ENCODE measurements at regions not wholly inside any gene's neighbourhood (a gene's known extent, or its start where the extent isn't known, plus 50 kb on each side); places are given as distances from the start of the nearest gene placed in this dataset.
"Not testable (repeated sequence)": the region's sequence is repeated elsewhere in the genome, so short reads cannot be mapped to it uniquely, and the experiment has no call there.

GRCh38 chr20:5453316-5453715, 136.6 kb upstream of the PROKR2 start:
- not testable (repeated sequence) for DNase-seq (ENCODE audit: low spot score)

GRCh38 chr20:5452691-5453090, 135.9 kb upstream of the PROKR2 start:
- not testable (repeated sequence) for DNase-seq (ENCODE audit: low spot score)

GRCh38 chr20:5452286-5452685, 135.5 kb upstream of the PROKR2 start:
- DNase-seq (ENCODE audit: low spot score): not testable (repeated sequence)

DNA sequence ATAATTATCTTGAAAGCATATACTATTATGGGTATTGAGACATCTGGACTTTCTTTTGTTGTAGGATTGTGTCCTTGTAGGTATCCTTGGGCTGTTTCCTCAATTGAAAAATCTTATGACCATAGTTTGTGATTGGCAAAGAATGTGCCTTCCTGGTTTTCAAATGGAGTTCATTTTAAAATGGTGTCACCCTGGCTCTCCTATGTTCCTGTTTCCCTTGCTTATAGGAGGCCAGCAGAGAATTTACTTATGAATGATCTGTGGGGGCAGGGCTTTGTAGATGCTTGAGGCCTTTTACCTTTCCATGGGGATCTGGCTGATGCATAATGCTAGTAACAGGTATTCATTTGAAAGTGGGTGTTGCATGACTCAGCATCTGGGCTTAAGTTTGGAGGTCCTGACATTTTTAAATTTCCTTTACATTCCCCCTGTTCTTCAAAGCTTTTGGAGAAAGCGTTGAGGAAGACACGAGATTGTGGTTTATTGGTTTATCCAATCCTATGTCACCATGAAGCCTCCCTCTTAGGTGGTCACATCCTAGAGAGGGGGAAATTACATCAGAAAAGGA, 135.0 kb upstream of the PROKR2 start:
- DNase-seq (ENCODE audit: low spot score): no peak

GRCh38 chr20:5448449-5449118, 131.8 kb upstream of the PROKR2 start:
- peak; percentile 52 for DNase-seq (ENCODE audit: low spot score)

GRCh38 chr20:5447188-5447587, 130.4 kb upstream of the PROKR2 start:
- DNase-seq (ENCODE audit: low spot score): no peak

GRCh38 chr20:5445611-5446010, 128.9 kb upstream of the PROKR2 start:
- DNase-seq (ENCODE audit: low spot score): no peak

- no peak for DNase-seq (ENCODE audit: low spot score)
Observed at GRCh38 chr20:5442101-5442500, 125.3 kb upstream of the PROKR2 start.

GRCh38 chr20:5434116-5434515, 117.4 kb upstream of the PROKR2 start:
- DNase-seq (ENCODE audit: low spot score): no peak

DNA sequence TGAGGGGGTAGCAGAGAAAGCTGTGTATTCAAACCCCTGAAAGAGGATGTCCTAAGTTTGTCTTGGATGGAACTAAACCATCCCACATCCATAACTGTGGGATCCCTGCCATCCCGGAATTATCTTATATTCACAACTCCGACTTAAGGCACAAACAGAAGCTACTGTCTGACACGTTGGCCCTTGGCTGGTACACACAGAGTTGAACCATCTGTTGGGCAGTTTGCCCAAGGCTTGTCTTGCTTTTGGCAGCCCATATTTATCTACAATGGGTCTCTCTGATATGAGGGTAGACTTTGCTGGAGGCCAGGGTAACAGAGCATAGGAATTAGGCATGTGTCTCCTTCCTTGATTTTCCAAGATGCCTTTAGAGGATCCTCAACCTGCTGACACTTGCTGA, 116.6 kb upstream of the PROKR2 start:
- DNase-seq (ENCODE audit: low spot score): no peak

- DNase-seq (ENCODE audit: low spot score): no peak
Observed at GRCh38 chr20:5432030-5432429, 115.3 kb upstream of the PROKR2 start.

DNA sequence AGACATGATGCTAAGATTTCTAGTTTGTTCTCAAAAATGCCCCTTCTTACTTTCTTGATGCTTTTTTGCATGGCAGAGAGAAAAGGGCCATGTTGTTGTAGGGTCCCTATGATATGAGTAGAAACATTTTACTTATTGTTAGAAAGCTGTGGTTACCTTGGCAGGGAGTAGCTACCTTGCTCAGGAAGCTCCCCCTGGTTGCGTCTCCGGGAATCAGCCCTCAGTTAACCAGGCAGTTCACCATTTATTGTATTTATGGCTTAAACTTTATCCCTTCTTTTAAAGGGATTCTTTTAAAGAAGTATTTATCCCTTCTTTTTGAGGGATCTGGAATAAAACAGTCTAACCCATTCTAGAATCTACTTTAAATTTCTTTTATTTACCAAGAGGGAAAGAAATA, 113.9 kb upstream of the PROKR2 start:
- DNase-seq (ENCODE audit: low spot score): no peak

- no peak for DNase-seq (ENCODE audit: low spot score)
Observed at GRCh38 chr20:5426026-5426425, 109.3 kb upstream of the PROKR2 start.

DNA sequence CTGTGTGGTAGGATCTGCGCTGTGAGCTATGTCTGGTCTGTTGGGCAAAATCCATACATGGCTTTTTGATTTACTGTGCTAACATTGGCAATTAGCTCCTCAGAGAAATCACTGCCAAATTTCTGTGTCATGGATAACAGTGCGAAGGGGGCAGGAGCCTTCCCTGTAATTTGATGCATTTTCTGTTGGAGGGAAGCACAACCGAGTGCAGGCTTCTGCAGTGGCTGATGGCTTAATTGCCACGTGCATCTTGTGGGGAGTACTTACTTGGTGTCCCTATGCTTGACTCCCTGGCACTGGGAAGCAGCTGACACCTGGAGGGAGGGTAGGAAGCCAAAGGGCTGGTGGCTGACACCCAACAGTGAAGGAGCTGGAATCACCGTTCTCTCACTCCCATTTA, 99.3 kb upstream of the PROKR2 start:
- DNase-seq (ENCODE audit: low spot score): no peak

- no peak for DNase-seq (ENCODE audit: low spot score)
Observed at GRCh38 chr20:5413394-5413793, 96.6 kb upstream of the PROKR2 start.

- no peak for DNase-seq (ENCODE audit: low spot score)
Observed at GRCh38 chr20:5410470-5410869, 93.7 kb upstream of the PROKR2 start.

- peak; percentile 24 for DNase-seq (ENCODE audit: low spot score)
Observed at GRCh38 chr20:5402903-5403531, 86.3 kb upstream of the PROKR2 start.

GRCh38 chr20:5401277-5401875, 84.6 kb upstream of the PROKR2 start:
- DNase-seq (ENCODE audit: low spot score): no peak

DNA sequence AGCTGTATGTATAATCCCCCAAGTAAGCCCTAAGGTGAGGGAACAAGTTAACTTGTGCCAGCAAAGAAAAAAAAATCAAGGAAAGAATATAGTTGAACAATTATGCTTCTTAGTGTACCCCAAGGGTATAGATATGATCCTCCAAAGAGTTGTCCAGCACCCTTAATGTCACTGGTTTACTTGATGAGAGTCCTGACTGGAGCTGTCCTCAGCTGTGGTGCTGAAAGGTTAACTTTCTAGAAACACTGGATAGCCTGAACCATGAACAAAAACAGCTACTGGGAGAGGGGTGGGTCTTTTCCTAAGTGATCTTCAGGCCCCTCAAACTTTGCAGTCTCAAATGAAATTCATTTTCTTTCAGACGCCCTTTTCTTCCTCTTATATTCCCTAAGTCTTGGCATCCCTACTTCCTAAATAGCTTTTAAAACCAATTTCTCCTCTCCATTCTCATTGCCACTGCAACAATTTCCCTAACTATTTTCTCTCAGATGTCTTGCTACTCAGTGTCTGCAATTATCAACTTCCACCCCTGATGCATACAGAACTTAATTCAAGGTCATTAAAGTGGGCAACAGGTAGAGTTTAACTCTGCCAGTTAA, 83.5 kb upstream of the PROKR2 start:
- no peak for DNase-seq (ENCODE audit: low spot score)

- no peak for DNase-seq (ENCODE audit: low spot score)
Observed at GRCh38 chr20:5397393-5397792, 80.6 kb upstream of the PROKR2 start.

- no peak for DNase-seq (ENCODE audit: low spot score)
Observed at GRCh38 chr20:5395932-5396727, 79.4 kb upstream of the PROKR2 start.

Measured in hematopoietic multipotent progenitor cell treated with erythropoietin and hydrocortisone succinate and interleukin-3 and kit ligand, for 17 days (in vitro differentiated cells).